Thymus (tissue), 11 donors: ENCODE measurements at regions not wholly inside any gene's neighbourhood (a gene's known extent, or its start where the extent isn't known, plus 50 kb on each side); places are given as distances from the start of the nearest gene placed in this dataset.
"Not testable (repeated sequence)": the region's sequence is repeated elsewhere in the genome, so short reads cannot be mapped to it uniquely, and the experiment has no call there.

Experiments
- DNase-seq, 9 donors: peaks; one replicate each; pipeline ENCODE4 v3.0.0-alpha.2; 2013; ENCODE audit warnings: low spot score in 9 of 9, low read depth in 6 of 9, missing footprints in 1 of 9
- H3K27ac ChIP-seq, 2 donors: one replicate each; pipeline ENCODE4 v1.5.1; 2013; ENCODE audit warnings: control low read depth in 1 of 2, low read depth in 1 of 2, low read length in 1 of 2, mild to moderate bottlenecking in 1 of 2, moderate library complexity in 1 of 2
- H3K27me3 ChIP-seq, 2 donors: one replicate each; pipeline ENCODE4 v1.5.1; 2013; ENCODE audit warnings: low read length in 1 of 2; ENCODE audit not compliant: control insufficient read depth in 2 of 2, insufficient read depth in 1 of 2
- H3K36me3 ChIP-seq, 2 donors: one replicate each; pipeline ENCODE4 v1.5.1; 2013; ENCODE audit warnings: low read length in 1 of 2, mild to moderate bottlenecking in 1 of 2, moderate library complexity in 1 of 2; ENCODE audit not compliant: control insufficient read depth in 2 of 2, insufficient read depth in 2 of 2
- H3K4me1 ChIP-seq, 2 donors: one replicate each; pipeline ENCODE4 v1.5.1; 2013; ENCODE audit warnings: low read length in 2 of 2; ENCODE audit not compliant: control insufficient read depth in 2 of 2, insufficient read depth in 2 of 2
- H3K4me3 ChIP-seq, 2 donors: one replicate each; pipeline ENCODE4 v1.5.1; 2013; ENCODE audit warnings: low read length in 2 of 2, control low read depth in 1 of 2, mild to moderate bottlenecking in 1 of 2
- H3K9me3 ChIP-seq, 2 donors: one replicate each; pipeline ENCODE4 v1.5.1; 2013; ENCODE audit warnings: low read length in 1 of 2, mild to moderate bottlenecking in 1 of 2; ENCODE audit not compliant: control insufficient read depth in 2 of 2, insufficient read depth in 1 of 2
- WGBS: extraction: QIAGEN DNeasy Blood & Tissue Kit; methylation state at CpG from one replicate; pipeline ENCODE4 v1.1.7; 2013; 5-methylcytosine and 5-hydroxymethylcytosine counted together
- donor health status: healthy.

DNA sequence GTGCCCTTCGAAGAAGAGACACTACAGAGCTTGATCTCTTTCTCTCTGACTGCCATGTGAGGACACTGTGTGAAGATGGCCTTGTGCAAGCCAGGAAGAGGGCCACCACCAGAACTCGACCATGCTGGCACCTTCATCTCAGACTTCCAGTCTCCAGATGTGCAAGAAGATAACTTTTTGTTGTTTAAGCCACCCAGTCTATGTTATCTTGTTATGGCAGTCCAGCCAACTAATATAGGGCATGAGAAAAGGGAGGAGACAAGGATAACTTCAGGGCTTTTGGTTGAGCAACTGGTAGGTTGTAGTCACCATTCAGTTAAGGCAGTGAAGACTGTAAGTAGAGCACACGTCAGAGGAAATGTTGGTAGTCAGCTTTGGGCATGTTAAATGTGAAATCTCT lies 515.5 kb downstream of the CSNK1G3 start:
- Histone ChIP-seq H3K9me3 (no peaks in the 10 kb centered on the region), H3K36me3 (no peaks in the 10 kb centered on the region), H3K4me1 (no peaks in the 10 kb centered on the region), H3K27me3 (no peaks in the 10 kb centered on the region), H3K4me3 (no peak overlapping the region), H3K27ac (no peak overlapping the region)
- WGBS, result 95% methylated on average over 3 of the region's 3 CpGs
- DNase-seq, result no peak

DNA sequence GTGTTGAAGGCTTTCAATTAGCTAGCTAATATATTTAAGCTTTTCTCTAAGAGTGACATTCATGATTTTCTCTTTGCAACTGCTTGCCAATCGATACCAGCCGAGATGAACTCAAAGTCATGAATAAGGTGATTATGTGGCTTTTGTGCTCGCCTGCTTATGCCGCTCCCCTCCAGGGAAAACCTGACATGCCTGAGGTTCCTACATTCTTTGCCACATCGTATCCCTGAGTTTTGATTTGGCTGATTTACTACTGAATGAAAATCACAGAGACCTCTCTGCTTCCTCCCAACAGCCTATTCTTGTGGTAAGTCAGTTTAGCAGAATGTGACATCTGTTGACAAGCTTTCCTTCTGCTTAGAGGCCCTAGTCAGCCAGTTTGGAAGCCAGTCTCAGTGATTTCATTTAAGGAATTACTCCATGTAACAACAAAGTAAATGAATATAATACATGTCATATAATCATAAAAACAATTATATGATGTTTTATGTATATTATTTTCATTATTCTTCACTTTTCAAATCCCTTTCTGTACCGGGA lies 513.4 kb downstream of the CSNK1G3 start:
- WGBS, result 72% methylated on average over 6 of the region's 6 CpGs
- H3K27ac ChIP-seq, result no peak overlapping the region
- DNase-seq, result no peak

DNA sequence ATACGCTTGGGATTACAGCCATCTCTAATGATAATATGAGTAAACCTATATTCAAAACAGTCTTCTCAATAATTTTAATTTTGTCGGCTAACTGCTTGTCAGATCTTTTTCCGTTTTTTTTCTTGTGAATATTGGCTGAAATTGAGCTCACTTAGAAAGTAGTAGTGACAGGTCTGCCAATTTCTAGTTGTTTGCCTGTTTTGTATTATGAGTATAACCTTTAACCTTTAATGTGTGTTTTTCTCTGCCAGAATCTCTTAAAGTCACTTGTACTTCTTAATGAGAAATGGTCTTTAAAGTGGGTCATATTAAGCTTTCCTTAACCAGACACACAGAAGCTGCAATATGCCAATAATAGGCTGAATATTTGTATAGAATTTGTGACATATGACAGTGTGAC lies 511.0 kb downstream of the CSNK1G3 start:
- Histone ChIP-seq H3K9me3 (no peaks in the 10 kb centered on the region), H3K36me3 (no peaks in the 10 kb centered on the region), H3K27ac (no peak overlapping the region), H3K27me3 (no peaks in the 10 kb centered on the region), H3K4me3 (no peak overlapping the region), H3K4me1 (no peaks in the 10 kb centered on the region)
- 96% methylated on average over 3 of the region's 3 CpGs for whole genome bisulfite sequencing
- no peak for DNase-seq

More for the DNA sequence above, 513.4 kb downstream of the CSNK1G3 start:
- no peaks in the 10 kb centered on the region for H3K4me1 ChIP-seq
- H3K9me3 ChIP-seq, result no peaks in the 10 kb centered on the region
- H3K4me3 ChIP-seq, result no peak overlapping the region
- H3K27me3 ChIP-seq, result no peaks in the 10 kb centered on the region
- no peaks in the 10 kb centered on the region for H3K36me3 ChIP-seq

DNA sequence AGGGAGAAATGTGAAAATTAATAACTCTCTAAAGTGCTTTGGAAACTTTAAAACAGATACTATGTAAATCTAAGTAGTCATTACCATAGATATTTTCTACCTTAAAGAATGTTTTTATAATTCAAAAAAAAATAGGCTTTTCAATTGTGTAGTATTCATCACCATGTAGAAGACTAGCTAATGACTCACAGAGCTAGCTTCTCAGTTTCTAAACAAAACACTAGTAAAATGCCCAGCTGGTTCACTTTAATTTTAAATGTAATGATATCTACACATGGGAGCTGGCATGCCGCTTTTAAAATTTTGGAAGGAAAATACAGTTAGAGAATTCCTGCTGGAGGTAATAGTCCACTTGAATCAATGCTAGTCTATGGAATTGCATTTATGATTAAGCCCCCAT lies 509.8 kb downstream of the CSNK1G3 start:
- no peak for DNase-seq
- Histone ChIP-seq H3K4me1 (no peaks in the 10 kb centered on the region), H3K27me3 (no peaks in the 10 kb centered on the region), H3K36me3 (no peaks in the 10 kb centered on the region), H3K4me3 (no peak overlapping the region), H3K9me3 (no peaks in the 10 kb centered on the region), H3K27ac (no peak overlapping the region)
- WGBS, result 100% methylated on average over 1 of the region's 1 CpG

DNA sequence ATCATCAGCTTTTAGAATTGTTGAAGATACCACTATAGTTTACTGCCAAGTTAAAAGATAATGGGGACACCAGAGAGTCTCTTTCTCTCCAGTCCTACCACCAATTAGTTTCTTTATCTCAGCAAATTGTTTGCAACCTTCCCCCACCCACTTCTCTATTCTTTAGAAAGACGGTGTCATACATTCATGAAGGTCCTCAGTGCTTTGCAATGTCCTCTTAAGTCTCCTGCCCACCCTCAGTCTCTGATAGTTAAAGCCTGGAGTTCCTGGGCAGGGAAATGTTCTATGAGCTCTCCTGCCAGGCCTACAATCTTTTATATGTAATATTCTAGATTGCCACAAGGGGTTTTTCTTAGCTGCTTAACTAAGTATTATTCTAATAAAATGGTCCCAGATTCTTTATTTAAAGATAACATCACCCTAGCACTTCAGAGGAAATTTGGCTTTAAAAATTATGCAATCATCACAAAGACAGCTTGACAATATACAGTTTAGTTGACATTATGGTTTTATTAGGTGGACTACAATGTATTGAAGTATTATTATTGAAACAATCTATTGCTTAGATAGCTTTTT lies 509.2 kb downstream of the CSNK1G3 start:
- 95% methylated on average over 1 of the region's 1 CpG for WGBS

DNA sequence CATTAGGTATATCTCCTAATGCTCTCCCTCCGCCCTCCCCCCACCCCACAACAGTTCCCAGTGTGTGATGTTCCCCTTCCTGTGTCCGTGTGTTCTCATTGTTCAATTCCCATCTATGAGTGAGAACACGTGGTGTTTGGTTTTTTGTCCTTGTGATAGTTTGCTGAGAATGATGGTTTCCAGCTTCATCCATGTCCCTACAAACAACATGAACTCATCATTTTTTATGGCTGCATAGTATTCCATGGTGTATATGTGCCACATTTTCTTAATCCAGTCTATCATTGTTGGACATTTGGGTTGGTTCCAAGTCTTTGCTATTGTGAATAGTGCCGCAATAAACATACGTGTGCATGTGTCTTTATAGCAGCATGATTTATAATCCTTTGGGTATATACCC lies 505.3 kb downstream of the CSNK1G3 start:
- not testable (repeated sequence) for H3K4me1 ChIP-seq, H3K27ac ChIP-seq, H3K4me3 ChIP-seq, H3K27me3 ChIP-seq, H3K9me3 ChIP-seq, H3K36me3 ChIP-seq, DNase-seq
- 94% methylated on average over 3 of the region's 5 CpGs for WGBS

More for the DNA sequence above, 509.2 kb downstream of the CSNK1G3 start:
- Histone ChIP-seq H3K9me3 (no peaks in the 10 kb centered on the region), H3K4me3 (no peak overlapping the region), H3K27ac (no peak overlapping the region), H3K4me1 (no peaks in the 10 kb centered on the region), H3K27me3 (no peaks in the 10 kb centered on the region), H3K36me3 (no peaks in the 10 kb centered on the region)
- DNase-seq, result no peak

DNA sequence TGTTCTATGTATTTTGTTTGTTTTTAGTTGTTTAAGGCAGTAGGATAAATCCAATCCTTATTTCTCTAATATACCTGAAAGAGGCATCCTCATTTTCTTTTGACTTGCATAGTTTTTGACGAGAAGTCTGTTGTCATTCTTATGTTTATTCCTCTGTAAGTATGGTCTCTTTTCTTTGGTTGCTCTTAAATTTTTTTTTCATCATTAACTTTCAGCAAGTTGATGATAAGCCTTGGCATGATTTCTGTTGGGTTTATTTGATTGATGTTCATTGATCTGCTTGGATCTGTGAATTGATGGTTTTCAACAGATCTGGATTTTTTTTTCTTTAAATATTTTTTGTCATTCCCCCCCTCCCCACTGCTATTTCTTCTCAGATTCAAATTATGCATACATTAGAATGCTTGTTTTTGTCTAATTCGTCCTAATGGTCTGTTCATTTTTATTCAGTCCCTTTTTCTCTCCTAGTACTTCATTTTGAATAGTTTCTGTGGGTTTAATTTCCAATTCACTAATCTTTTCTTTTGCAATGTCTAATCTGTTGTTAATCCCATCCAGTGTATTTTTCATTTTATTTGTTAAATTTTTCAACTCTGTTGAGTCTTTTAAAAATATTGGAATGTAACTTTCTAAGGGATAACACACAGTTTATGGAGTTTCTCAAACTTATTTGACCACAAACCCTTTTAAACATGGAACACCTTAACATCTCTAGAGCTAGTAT lies 495.9 kb downstream of the CSNK1G3 start:
- 92% methylated on average over 2 of the region's 2 CpGs for WGBS
- H3K9me3 ChIP-seq, result no peaks in the 10 kb centered on the region
- H3K4me1 ChIP-seq, result no peaks in the 10 kb centered on the region
- DNase-seq, result no peak
- H3K27ac ChIP-seq, result no peak overlapping the region
- H3K27me3 ChIP-seq, result no peaks in the 10 kb centered on the region
- no peak overlapping the region for H3K4me3 ChIP-seq
- H3K36me3 ChIP-seq, result no peaks in the 10 kb centered on the region

DNA sequence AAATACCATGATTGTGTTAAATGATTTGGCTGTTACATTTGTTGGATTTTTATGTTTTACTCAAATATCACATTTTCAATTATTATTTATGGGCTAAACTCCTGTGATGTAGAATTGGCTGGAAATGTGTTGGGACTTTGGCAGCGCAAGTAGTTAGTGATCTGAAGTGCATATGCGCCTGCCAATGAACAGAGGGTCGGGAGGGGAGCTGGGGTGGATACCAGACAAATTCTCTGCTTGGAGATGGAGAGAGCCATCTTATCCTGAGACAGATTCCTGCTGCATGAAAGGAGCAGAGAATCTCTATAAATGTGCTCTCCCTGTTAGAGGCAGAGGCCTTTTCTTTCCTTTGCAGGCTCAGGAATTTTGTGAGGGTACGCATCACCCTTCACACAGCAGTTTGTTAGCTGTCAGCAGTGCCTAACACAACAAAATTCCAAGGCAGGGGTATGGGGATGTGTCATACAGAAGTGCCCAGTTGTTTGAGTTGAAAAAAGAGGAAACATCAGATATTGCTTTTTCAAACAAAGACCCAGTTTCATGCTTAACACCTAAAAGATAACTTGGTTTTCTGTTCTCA lies 489.1 kb downstream of the CSNK1G3 start:
- Histone ChIP-seq H3K27me3 (no peaks in the 10 kb centered on the region), H3K4me1 (peaks cover 3 to 7% of the 10 kb centered on the region in 2 donors), H3K4me3 (no peak overlapping the region), H3K9me3 (no peaks in the 10 kb centered on the region), H3K27ac (no peak overlapping the region), H3K36me3 (no peaks in the 10 kb centered on the region)
- DNase-seq, result no peak
- WGBS, result 98% methylated on average over 4 of the region's 4 CpGs

DNA sequence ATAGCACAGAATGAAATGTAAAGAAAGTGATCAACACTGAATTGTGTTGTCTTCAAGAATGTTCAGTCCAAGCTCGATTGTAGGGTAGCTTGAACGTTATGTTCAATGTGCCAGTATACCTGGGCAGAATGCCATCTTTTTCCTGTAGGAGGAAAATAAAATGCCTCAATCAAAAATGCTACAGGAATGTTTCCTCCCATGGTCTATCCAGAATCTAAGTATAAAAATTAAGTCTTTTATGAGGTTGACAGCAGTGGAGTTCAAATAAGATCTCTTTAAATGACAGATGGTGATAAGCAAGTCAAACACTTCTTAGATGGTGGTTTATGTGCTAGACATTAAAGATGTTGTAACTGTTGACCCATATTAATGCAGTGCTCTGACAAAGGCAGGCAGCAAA lies 488.6 kb downstream of the CSNK1G3 start:
- Histone ChIP-seq H3K4me1 (peaks cover 3 to 7% of the 10 kb centered on the region in 2 donors), H3K36me3 (no peaks in the 10 kb centered on the region), H3K9me3 (no peaks in the 10 kb centered on the region), H3K27me3 (no peaks in the 10 kb centered on the region), H3K4me3 (no peak overlapping the region), H3K27ac (no peak overlapping the region)
- no peak for DNase-seq
- 94% methylated on average over 2 of the region's 2 CpGs for WGBS
